ENCODE measurements at regions not wholly inside any gene's neighbourhood (a gene's known extent, or its start where the extent isn't known, plus 50 kb on each side); places are given as distances from the start of the nearest gene placed in this dataset.

DNA sequence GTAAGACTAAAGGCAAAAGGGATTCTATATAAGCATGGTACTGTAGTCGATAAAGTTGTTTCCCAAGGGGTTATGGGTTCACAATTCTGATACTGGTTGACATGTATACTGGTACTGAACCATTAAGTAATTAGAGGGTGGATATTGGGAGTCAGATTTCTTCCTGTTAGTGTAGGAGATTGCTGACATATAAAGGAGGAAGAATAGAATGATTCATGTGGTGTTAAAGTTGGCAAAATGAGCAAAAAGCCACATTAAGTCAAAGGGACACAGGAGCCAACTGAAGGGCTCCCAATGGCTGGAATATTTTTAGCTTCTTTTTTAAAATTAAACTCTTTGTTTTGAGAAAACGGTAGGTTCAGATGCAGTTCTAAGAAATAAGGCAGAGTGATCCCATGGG is 126.3 kb upstream of the PRNP start:
- no peaks in the 10 kb centered on the region for H3K27me3 ChIP-seq (ENCODE audit: insufficient read depth, low read length)
- no peak overlapping the region for H2AFZ ChIP-seq (ENCODE audit: low read depth, low read length, poor library complexity, severe bottlenecking)
- DNase-seq (ENCODE audit: low read depth, low spot score) (no peak), ATAC-seq (no peak)
- no peaks in the 10 kb centered on the region for H3K36me3 ChIP-seq (ENCODE audit: control insufficient read depth in 1 of 2, insufficient read depth in 2 of 2, low read length in 2 of 2)
- RAD21 ChIA-PET (ENCODE audit: low non-redundant PET in 1 of 2, low total read pairs in 2 of 2, uncharacterized antibody in 2 of 2, unreplicated experiment in 2 of 2): no interaction called here
- no peaks in the 10 kb centered on the region for H4K20me1 ChIP-seq (ENCODE audit: insufficient read depth)
- POLR2A ChIA-PET: no interaction called here
- TF ChIP-seq CBX3 (IDR thresholded peaks at IDR 0.05; ENCODE audit: low read depth) (no peak), POLR2A (IDR thresholded peaks at IDR 0.05; ENCODE audit: borderline replicate concordance, extremely low read depth, insufficient read depth, insufficient read length) (no peak), RAD21 (IDR thresholded peaks at IDR 0.05; ENCODE audit: low read depth) (no peak), ELF1 (IDR thresholded peaks at IDR 0.05; ENCODE audit: borderline replicate concordance, low read depth) (no peak), CEBPB (IDR thresholded peaks at IDR 0.05; ENCODE audit: low read depth) (no peak), JUND (IDR thresholded peaks at IDR 0.05) (no peak), ZFX (IDR thresholded peaks at IDR 0.05) (no peak), EZH2 (IDR thresholded peaks at IDR 0.05) (no peak), ZNF274 (IDR thresholded peaks at IDR 0.05; ENCODE audit: low read depth, low read length) (no peak), POLR2AphosphoS5 (IDR thresholded peaks at IDR 0.05; ENCODE audit: low read depth, low read length) (no peak), YY1 (IDR thresholded peaks at IDR 0.05; ENCODE audit: extremely low read depth, insufficient replicate concordance, low read depth, low read length) (no peak), SRF (IDR thresholded peaks at IDR 0.05; ENCODE audit: low read depth) (no peak)
- TF ChIP-seq, protein P1, sequence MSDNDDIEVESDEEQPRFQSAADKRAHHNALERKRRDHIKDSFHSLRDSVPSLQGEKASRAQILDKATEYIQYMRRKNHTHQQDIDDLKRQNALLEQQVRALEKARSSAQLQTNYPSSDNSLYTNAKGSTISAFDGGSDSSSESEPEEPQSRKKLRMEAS (IDR thresholded peaks at IDR 0.05): no peak
- TF ChIP-seq, protein P2, sequence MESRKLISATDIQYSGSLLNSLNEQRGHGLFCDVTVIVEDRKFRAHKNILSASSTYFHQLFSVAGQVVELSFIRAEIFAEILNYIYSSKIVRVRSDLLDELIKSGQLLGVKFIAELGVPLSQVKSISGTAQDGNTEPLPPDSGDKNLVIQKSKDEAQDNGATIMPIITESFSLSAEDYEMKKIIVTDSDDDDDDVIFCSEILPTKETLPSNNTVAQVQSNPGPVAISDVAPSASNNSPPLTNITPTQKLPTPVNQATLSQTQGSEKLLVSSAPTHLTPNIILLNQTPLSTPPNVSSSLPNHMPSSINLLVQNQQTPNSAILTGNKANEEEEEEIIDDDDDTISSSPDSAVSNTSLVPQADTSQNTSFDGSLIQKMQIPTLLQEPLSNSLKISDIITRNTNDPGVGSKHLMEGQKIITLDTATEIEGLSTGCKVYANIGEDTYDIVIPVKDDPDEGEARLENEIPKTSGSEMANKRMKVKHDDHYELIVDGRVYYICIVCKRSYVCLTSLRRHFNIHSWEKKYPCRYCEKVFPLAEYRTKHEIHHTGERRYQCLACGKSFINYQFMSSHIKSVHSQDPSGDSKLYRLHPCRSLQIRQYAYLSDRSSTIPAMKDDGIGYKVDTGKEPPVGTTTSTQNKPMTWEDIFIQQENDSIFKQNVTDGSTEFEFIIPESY (IDR thresholded peaks at IDR 0.05; ENCODE audit: extremely low read depth, insufficient replicate concordance, low read length): no peak
- TF ChIP-seq, protein P3, sequence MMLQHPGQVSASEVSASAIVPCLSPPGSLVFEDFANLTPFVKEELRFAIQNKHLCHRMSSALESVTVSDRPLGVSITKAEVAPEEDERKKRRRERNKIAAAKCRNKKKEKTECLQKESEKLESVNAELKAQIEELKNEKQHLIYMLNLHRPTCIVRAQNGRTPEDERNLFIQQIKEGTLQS (IDR thresholded peaks at IDR 0.05): no peak
- no TSS peak for BruUV-seq (replicated peaks)
- no peak overlapping the region for H3K9ac ChIP-seq (ENCODE audit: low read length)
- H3K79me2 ChIP-seq (ENCODE audit: insufficient read depth, low read length): no peaks in the 10 kb centered on the region
- H3K4me2 ChIP-seq (ENCODE audit: low read length): no peak overlapping the region
- H3K4me1 ChIP-seq (ENCODE audit: control insufficient read depth in 1 of 2, insufficient read depth in 2 of 2, low read length in 2 of 2): peaks cover 12 to 16% of the 10 kb centered on the region in 2 experiments
- CTCF ChIA-PET: no interaction called here
- H3K4me3 ChIP-seq (replicated peaks in 1 of 2; ENCODE audit: low read depth in 1 of 2, low read length in 2 of 2): no peak overlapping the region
- intact Hi-C loops (cut with micrococcal nuclease): no loop called here
- H3K9me2 ChIP-seq (ENCODE audit: insufficient read depth): no peaks in the 10 kb centered on the region
- no peaks in the 10 kb centered on the region for H3K9me3 ChIP-seq (ENCODE audit: control insufficient read depth in 1 of 2, insufficient read depth in 1 of 2, low read depth in 1 of 2, low read length in 2 of 2)
- no peak overlapping the region for H3K27ac ChIP-seq (ENCODE audit: low read depth, low read length)
